ENCODE measurements at regions not wholly inside any gene's neighbourhood (a gene's known extent, or its start where the extent isn't known, plus 50 kb on each side); places are given as distances from the start of the nearest gene placed in this dataset.

DNA sequence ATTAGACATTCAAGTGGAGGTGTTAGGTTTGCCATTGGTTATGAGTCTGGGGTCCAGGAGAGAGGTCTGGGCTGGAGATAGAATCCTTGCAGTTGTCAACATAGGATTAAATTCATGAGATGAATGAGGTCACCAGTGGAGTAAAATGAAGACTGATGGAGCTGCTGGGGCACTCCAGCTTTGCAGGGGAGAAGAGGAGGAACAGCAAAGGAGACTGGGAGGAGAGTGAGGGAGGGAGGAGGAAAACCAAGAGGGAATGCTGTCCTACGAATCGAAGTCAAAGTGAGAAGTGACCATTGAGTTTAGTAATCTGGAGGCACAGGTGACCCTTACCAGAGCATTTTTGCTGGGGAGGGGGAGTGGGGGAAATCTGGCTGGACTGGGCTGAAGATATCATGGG, 178.2 kb upstream of the NR3C1 start:
- no peak for DNase-seq

DNA sequence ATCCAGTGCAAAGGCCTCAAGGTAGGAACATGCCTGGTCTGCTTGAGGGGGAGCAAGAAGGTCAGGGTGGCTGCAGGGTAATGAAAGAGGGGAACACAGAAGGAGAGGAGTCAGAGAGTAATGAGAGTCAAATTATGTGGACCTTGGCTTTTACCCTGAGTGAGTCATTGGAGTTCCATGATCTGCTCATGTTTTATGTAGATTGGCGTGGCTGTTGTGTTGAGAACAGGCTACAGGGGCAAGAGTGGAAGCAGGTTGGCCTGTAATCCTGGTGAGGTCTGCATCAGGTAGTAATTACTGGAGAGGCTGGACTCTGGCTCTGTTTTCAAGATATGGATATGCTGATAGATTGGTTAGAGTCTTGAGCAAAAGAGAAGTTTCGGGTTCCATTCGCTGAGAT, 177.7 kb upstream of the NR3C1 start:
- DNase-seq = no peak

DNA sequence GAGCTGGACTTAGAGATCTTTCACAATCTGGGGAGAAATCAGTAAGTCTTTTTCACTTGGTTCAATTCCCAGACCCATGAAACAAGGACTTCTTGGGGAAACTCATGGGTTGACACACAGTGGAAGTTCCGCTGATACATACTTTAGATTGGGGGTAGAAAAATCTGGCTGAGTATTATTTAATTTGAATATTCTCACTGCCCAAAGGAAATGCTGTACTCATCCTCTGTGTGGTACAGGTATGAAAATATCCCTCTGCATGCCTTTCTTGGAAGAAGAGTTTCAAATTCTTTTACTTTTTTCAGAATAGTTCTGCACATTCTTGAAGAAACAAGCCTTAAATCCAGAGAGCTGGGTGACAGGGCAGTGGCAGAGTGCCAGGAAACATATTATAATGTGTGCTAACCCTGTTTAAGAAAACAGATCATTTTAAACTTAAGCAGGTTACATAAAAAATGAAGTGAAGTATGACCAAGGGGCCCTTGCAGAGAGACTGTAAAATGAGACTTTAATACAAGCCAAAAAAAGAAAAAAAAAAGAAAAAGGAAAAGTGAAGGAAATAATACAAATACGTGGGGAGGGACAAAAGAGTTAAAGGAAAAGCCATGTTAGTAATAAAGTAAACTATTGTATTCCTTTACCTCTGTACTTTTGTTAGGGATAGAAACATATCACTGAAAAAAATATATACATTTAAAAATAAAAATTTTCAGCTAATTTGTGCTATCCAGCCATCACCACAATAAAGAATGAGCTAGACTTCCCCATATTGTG, 173.4 kb upstream of the NR3C1 start:
- DNase-seq = no peak

DNA sequence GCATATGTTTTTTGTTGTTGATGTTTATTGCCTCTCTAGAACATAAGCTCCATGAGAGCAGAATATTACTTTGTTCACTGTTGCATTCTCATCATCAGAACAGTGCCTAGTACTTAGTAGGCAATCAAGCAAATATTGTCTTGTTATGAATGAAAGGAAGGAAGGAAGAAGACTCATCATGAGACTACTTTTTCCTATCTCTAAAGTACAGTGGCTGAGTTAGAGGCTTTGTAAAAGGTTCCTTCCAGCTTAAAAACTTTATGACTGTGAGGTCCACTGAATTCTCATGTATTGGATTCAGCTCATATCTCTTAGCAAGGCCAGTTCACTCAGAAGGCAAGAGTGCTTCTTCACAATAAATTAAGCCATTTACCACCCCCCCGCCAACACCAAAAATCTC, 171.8 kb upstream of the NR3C1 start:
- DNase-seq = no peak

DNA sequence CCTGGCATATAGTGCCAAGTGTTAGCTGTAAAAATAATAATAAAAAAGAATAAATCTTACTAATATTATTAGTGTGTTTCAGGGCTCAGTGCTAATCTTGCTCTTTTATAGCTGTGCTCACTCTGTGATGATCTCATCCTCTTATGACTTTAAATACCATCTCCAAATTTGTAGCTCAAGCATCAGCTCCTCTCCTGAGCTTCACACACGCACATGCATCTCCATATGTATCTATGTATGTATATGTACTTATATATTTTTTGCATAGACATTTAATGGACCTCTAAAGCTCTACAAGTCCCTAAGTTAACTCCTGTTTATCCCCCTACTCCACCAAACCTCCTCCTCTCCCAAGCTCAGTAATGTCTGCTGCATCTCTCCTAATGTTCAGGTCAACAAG, 170.8 kb upstream of the NR3C1 start:
- no peak for DNase-seq

DNA sequence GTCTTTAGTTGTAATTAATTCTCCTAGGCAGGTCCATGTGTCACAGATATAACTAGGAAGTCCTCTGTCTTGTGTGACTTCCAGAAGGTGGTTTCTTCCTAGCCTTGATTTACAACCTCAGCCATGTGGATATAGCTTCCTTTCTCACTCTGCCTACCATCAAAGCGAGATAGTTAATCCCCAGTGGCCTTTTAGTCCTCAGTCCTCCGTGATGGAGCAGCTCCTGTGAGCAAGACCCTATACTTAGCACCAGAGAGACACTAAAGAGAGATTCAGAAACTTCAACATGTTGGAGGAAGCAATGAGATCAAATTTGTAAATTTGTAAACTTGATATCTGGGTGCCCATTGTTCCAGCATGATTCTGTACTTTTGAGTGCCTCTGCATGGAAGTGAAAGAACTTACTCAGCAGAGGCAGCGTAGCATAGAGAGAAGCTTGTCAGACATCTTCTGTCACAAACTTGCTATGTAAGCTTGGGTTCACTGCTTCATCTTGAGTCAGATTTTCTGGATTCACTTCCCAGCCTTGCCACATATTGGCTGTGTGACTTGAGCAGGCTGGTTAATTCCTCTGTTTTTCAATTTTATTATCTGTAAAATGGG, 170.2 kb upstream of the NR3C1 start:
- DNase-seq = no peak

DNA sequence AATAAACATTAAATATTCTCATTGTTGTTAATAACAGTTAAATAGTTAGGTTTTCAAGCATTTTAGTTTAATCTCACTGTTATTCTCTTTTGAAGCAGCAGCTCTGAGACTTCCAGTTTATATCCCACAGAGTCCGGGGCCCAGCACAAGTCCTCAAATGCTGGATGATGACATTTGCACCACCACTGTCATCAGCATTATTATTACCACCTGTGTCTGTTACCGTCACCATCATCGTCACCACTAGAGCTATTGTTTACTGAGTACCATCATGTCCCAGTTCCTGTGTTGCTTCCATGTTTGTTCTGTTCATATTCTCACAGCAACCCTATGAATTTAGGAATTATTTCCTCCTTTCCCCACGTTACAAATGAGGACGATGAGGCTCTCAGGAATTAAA, 169.2 kb upstream of the NR3C1 start:
- DNase-seq = no peak

DNA sequence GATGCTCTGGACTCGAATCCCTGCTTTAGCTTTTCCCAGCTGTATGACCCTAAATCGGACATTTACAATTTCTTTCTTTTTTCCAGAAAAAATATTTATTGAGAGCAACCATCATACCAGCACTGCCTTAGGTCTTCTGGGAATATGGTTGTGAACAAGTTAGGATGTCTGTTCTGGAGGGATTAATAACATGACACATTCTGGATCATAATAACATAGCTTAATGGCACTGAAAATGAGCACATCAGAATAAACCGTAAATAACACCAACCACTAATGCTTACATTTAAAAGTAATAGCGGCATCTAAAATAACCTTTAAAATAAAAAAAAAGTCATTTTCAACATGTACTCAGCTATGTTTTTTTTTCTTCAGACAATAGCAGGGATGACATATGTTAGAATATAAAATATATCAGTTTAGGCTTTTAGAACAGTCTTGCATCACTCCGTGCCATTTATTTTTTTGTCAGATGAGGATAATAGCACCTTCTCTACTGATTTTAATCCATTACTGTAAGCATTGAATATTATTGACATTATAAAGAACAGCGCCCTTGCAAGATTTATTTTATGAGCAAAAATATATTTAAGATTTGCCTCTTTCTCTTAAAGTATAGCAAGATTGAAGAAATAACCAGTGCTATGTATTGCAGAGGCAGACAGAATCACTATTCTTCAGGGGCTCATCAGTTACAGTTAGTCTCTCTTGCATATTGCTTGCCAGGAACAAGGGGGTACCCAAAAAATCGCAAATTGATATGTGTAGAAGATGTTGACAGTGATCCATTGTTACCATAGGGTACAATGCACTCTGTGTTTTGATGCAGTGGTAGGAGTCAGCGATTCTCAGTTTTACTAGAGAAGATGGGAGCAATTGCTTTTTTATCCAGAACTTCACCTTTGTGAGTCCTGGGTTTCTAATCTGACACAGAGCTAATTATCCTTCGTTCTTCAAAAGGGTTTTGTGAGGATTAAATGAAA, 168.4 kb upstream of the NR3C1 start:
- DNase-seq = no peak

DNA sequence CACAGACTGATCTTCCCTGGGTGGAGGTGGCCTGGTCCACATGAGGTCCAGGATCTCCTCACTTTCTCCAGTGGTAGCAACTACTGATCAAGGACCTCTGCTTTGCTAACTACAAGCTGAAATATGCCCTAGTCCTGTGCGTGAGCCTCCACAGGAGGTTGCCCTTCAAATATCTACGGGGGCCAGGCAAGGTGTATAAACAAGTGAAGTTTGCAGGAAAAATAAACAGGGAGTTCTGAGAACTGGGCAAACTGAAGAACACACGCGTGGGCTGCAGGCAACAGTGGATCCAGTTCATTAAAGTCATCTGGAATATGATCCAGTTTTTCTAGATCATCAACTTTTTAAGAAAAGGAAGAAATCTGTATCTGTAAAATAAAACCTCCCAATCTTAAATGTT, 167.5 kb upstream of the NR3C1 start:
- DNase-seq = no peak

DNA sequence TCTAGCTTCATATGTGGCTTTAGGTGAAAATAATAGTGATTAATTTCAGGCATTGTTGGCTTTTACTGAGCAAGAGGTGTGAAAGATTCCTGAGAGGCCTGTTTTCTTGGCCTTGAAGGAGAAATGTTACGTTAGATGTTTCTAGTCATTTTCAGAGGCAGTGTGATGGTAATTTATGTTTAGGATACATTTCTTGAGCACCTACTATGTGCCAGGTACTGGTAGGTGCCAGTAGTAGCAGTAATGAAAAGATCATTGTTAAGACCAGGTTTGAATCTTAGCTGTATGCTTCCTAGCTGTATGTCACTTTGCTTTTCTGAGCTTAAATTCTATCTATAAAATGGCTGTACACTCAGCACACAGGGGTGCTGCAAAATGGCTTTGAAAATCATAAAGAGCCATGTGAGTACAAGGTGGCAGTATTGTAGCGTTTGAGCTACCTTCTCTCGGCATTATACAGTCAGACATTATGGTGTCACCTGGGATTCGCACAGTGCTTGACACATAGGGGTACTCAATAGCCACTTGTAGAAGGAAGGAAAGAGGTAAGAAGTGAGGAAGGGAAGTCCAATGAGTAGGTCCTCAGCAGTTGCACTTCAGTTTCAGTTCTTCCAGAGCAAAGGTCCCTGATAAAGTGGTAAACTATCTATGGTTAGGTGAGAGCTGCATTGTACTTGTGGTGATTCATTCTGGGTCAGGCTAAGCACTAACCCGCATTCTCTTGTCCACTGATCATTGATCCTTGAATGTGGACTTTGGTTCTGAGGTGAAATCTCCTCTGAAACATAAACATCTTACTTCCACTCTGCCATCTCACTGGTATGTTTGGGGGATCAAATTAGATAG, 166.5 kb upstream of the NR3C1 start:
- no peak for DNase-seq

DNA sequence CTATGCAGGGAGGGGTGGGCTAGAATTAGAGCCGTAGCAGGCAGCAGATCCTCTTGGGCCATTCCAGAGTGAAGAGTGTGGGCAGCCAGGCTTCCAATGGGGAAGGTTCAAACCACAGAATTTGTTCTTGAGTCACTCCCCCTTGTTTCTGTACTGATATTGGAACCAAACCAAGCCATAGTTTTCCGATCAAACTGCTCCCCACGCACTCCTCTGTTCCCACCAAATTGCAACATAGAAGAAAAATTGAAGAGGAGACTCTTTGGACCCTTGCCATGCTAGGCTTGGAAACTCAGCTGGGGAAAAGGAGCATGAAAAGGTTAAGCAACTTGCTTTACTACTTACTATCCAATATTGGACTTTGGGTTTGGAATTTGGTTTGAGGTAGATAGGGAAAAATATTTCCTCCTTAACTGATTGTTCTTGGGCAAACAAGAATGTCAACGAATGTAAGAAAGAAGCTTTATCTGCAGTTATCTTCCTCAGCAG, 165.8 kb upstream of the NR3C1 start:
- no peak for DNase-seq

DNA sequence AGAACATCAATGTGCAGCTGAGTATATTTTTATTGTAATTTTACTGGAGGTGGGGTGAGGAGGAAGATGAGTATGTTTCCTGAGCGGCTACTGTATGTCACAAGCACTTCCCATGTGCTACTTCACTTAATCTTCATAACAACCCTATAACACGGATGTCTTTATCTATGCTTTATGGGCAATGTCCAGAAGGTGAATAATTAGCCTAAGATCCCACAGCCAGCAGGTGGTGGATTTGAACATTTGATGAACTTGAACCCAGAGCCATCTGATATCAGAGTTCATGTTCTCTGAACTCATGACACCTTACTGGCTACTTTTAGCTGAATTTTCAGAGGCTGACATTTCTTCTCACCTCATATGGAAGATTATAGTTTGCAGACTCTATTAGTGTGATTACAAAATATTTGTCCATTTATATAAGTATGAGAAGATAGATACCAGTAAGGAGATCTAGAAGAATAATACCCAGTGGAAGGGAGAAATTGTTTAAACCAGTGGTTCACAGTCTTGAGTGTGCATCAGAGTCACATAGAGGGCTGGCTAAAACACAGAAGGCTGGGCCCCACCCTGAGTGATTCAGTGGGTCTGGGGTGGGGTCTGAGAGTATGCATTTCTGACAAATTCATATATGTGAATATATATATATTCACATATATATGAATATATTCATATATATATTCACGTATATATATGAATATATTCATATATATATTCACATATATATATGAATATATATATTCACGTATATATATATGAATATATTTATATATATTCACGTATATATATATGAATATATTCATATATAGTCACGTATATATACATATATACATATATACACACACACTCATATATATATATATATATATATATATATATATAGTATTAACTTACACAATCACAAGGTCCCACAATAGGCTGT, 164.4 kb upstream of the NR3C1 start:
- no peak for DNase-seq

DNA sequence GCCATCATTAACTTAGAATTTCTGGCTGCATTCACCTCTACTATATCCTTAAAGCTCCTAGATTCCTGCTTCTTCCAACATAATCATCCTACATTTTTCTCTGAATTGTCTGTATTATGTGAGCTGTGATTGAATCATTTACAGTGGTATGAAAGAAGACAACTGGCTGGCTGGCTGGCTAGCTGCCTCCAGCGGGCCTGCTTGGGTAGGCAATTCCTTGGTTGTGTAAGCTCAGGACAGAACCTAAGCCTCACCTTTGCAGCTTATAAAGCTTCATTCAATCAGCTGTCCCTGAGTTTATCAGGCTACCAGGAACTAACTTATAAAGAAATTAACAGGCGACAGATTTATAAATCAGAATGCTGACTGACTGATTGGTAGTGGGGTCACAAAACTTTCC, 162.7 kb upstream of the NR3C1 start:
- no peak for DNase-seq

DNA sequence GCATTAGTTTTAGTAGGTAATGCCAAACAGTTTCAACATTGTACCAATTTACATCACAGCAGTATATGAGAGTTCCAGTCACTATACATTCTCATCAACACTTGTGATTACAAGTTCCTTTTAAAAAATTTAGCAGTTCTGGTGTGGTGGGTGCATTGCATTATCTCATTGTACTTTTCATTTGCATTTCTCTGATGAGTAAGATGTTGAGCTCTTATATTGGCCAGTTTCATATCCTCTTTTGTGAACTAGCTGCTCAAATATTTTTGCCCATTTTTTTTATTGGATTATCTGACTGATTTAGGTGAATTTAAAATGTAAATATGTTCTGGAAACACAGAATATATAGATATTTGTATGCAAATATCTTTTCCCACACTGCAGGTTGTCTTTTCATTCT, 160.9 kb upstream of the NR3C1 start:
- no peak for DNase-seq

DNA sequence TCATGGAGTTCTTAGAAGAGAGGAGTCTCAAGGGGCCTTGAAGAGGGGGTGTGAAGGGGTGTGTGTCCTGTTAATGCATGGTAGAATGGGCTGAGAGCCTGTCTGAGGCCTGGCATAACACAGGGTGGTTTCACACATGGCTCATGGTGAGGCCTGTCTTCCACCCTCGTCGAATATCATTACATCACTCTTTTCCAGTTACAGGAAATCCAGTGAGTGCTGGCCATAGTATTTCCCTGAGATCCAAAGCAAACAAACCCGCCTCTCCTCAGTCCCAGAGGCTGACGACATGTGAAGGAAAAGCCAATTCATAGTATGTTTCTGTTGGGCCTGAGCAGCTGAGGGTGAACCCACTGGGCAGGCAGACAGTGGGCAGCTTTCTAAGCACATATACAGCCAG, 159.4 kb upstream of the NR3C1 start:
- peak; percentile 91 for DNase-seq

DNA sequence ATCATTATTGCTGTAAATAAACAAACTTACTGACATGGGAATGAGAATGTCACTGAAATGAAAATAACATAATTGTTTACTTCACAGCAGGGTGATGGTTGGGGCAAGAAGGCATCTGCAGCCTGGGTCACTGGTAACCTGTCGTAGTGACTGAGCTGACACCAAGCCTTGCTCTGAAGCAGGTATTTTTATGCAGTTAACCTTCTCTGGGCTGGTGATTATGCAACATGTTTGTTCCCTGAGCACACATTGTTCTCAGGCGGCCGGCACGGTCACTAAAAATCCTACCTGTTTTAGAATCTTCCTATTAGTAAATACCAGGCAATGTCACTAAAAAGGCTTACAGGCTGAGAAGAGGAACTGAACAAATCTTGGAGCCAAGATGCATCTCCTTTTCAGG, 157.7 kb upstream of the NR3C1 start:
- DNase-seq = no peak

DNA sequence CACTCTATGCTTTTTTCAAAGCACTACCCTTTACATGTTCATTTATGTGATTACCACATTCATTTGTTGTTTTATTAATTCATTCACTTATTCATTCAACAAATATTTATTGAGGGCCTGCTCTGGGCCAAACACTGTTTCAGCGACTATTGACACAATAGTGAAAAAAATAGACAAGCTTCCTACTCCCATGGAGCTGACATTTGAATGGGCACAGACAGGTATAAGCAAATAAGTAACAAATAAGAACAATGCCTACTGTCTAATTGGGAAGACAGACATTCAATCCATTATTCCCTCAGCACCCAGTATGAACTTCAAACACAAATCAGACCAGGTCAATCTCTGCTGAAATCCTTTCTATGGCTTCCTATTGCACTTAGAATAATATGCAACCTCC, 156.9 kb upstream of the NR3C1 start:
- no peak for DNase-seq

DNA sequence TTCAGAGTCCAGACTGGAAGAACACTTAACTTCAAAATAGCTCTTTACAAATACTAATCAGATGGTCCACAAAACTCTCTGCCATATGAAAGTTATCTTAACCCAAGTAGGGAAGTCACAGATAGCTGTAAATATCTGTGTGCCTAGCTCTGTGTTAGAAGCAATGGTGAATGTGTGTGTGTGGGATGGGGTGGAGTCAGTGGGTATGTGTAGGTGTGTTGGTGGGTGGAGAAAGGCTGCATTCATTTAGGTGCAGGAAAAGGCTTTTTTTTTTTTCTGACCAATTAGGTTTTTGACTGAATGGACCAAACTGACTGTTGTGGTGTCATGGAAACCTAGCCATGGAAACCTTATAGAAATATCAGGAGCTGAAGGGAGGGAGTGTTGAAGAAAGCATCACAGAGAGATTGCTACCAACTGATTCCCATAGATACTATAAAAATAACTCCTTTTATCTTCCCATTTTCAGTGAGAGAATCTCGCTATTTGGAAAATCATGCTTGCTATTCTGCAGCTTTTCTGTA, 156.2 kb upstream of the NR3C1 start:
- DNase-seq = no peak

DNA sequence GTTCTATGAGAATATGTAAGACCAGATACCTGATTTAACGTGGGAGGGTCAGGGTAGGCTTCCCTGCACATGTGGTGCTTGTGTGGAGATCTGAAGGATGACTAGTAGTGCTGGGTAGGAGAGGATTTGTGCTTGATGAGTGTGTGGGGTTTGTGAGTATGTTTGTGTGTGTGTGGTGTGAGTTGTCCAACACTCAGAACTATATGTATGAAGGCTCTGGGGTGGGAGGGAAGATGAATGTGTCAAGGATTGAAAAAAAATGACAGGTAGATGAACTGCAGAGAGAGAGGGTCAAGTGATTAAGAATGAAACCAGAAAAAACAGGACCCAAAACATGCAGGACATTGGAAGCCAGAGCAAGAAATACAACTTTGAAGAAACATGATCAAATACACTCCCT, 154.6 kb upstream of the NR3C1 start:
- no peak for DNase-seq

DNA sequence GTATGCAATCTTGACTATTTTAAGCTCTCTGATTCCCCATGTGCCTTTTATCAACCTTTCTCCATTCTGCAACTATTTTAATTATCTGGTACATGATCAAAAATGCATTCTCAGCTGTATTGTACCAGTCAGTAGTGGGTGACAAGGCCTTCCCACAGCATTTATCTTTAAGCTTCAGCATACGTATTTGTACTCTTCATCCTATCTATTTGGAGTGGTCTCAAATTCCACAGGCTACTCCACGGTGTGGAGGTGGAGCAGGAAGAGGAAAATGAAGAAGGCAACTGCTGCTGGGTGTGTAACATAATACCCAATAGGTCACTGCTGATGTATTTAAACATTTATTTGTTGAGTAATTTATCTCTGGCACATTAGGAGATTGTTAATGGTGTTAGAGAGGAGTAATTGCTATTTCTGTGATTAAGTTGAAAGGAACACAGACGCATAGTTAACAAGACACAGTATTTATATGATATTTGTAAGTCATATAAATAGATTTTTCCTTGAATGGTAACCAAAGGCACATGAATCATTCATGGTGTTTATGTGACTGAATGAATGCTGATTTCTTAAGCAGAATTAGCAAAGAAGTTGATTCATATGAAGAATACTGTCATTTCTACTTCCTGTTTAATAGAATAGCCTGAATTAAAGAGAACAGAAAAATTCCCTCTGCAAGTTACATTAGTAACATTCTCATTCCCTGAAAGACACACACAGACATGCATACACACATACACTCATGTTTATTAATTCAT, 153.8 kb upstream of the NR3C1 start:
- peak; percentile 79 for DNase-seq
